Prostate gland (tissue), 2 donors: ENCODE measurements at regions not wholly inside any gene's neighbourhood (a gene's known extent, or its start where the extent isn't known, plus 50 kb on each side); places are given as distances from the start of the nearest gene placed in this dataset.

Experiments
- POLR2AphosphoS5 ChIP-seq: sonication (generic); formaldehyde crosslinking; IDR thresholded peaks from one replicate; pipeline ENCODE4 v1.6.1; 2017; ENCODE audit warnings: antibody characterized with exemption
- TF ChIP-seq, protein P1 (sequence below), 4 experiments: fragments of 200-600 bp in 2 of 4; fragments of 450-650 bp in 2 of 4; sonication (generic) in 2 of 4; IDR thresholded peaks; 1 replicate in 3 of 4; 2 replicates in 1 of 4; pipeline ENCODE4 v1.5.1; 2016 to 2019; ENCODE audit warnings: antibody characterized with exemption in 4 of 4, mild to moderate bottlenecking in 2 of 4, moderate library complexity in 2 of 4

DNA sequence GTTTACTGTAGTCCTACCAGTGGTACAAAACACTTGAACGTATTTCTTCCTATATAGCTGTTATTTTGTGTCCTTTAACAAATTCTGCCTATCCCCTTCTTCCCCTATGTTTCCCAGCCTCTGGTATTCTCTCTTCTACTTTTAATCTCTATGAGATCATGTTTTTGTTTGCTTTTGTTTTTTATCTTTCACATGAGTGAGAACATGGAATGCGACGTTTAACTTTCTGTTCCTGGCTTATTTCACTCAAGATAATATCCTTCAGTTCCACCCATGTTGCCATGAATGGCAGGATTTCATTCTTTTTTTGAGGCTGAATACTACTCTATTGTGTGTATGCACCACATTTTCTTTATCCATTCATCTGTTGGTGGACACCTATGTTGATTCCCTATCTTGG is 634.4 kb upstream of the WWC1 start:
- TF ChIP-seq, protein P1, sequence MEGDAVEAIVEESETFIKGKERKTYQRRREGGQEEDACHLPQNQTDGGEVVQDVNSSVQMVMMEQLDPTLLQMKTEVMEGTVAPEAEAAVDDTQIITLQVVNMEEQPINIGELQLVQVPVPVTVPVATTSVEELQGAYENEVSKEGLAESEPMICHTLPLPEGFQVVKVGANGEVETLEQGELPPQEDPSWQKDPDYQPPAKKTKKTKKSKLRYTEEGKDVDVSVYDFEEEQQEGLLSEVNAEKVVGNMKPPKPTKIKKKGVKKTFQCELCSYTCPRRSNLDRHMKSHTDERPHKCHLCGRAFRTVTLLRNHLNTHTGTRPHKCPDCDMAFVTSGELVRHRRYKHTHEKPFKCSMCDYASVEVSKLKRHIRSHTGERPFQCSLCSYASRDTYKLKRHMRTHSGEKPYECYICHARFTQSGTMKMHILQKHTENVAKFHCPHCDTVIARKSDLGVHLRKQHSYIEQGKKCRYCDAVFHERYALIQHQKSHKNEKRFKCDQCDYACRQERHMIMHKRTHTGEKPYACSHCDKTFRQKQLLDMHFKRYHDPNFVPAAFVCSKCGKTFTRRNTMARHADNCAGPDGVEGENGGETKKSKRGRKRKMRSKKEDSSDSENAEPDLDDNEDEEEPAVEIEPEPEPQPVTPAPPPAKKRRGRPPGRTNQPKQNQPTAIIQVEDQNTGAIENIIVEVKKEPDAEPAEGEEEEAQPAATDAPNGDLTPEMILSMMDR (IDR thresholded peaks at IDR 0.05) = no peak
- TF ChIP-seq POLR2AphosphoS5 = no peak
